PC-9 (cell line): ENCODE measurements at regions not wholly inside any gene's neighbourhood (a gene's known extent, or its start where the extent isn't known, plus 50 kb on each side); places are given as distances from the start of the nearest gene placed in this dataset.

Source experiments
- BruUV-seq: library from RNA; stranded (reverse); fragments of 400-500 nt; replicated peaks from 2 replicates; lab custom pipeline; 2021; lab: Mats Ljungman, UMichigan
- CTCF ChIA-PET: fragments of 300-600 bp; sonication (Branson Sonifier 250); formaldehyde crosslinking; loops from one replicate; lab custom pipeline; 2022; ENCODE audit warnings: antibody characterized with exemption; lab: Charles Lee
- POLR2A ChIA-PET: fragments of 300-600 bp; sonication (Branson Sonifier 250); formaldehyde crosslinking; loops from one replicate; lab custom pipeline; 2022; ENCODE audit warnings: antibody characterized with exemption; ENCODE audit not compliant: unreplicated experiment; lab: Charles Lee
- DNase-seq, 2 experiments: peaks; one replicate each; pipeline versions ENCODE4 v3.0.0 to v3.0.0-alpha.2; 2015 to 2022; ENCODE audit warnings: mixed read lengths in 1 of 2
- H2AFZ ChIP-seq: fragments of 200-600 bp; sonication (generic); 2 replicates; pipeline ENCODE4 v1.8.1; 2017; ENCODE audit warnings: antibody characterized with exemption
- H3F3A ChIP-seq: fragments of 200-600 bp; sonication (generic); 2 replicates; pipeline ENCODE4 v1.8.1; 2017; ENCODE audit warnings: antibody characterized with exemption, mild to moderate bottlenecking, low read depth; ENCODE audit not compliant: insufficient read depth
- H3K27ac ChIP-seq: fragments of 200-600 bp; sonication (generic); 2 replicates; pipeline ENCODE4 v1.6.1; 2016; ENCODE audit warnings: mixed run types
- H3K27me3 ChIP-seq: fragments of 200-600 bp; sonication (generic); 2 replicates; pipeline ENCODE4 v1.6.1; 2016; ENCODE audit warnings: low read depth, mixed run types; ENCODE audit not compliant: insufficient read depth
- H3K36me3 ChIP-seq: fragments of 200-600 bp; sonication (generic); 2 replicates; pipeline ENCODE4 v1.6.1; 2016; ENCODE audit warnings: low read depth, mixed run types
- H3K4me1 ChIP-seq: fragments of 200-600 bp; sonication (generic); replicated peaks from 2 replicates; pipeline ENCODE4 v1.6.1; 2016; ENCODE audit warnings: mixed run types; ENCODE audit not compliant: insufficient read depth
- H3K4me2 ChIP-seq: fragments of 200-600 bp; sonication (generic); 2 replicates; pipeline ENCODE4 v1.6.1; 2017; ENCODE audit warnings: mixed run types
- H3K4me3 ChIP-seq: fragments of 200-600 bp; sonication (generic); 2 replicates; pipeline ENCODE4 v1.6.1; 2016; ENCODE audit warnings: mixed run types
- H3K79me2 ChIP-seq: fragments of 200-600 bp; sonication (generic); 2 replicates; pipeline ENCODE4 v1.6.1; 2017; ENCODE audit warnings: low read depth, mixed run types
- H3K9me2 ChIP-seq: fragments of 200-600 bp; sonication (generic); 2 replicates; pipeline ENCODE4 v1.8.1; 2017; ENCODE audit warnings: mild to moderate bottlenecking; ENCODE audit not compliant: insufficient read depth
- H3K9me3 ChIP-seq: fragments of 200-600 bp; sonication (generic); 2 replicates; pipeline ENCODE4 v1.8.1; 2016; ENCODE audit warnings: low read depth; ENCODE audit not compliant: insufficient read depth
- H4K20me1 ChIP-seq: fragments of 200-600 bp; sonication (generic); 2 replicates; pipeline ENCODE4 v1.8.1; 2017; ENCODE audit not compliant: insufficient read depth
- CTCF ChIP-seq: fragments of 200-600 bp; sonication (generic); conservative IDR thresholded peaks from 2 replicates; pipeline ENCODE4 v1.6.1; 2017; ENCODE audit warnings: mixed run types, antibody characterized with exemption, mild to moderate bottlenecking, moderate library complexity
- EZH2 ChIP-seq: fragments of 200-600 bp; sonication (generic); IDR thresholded peaks from 2 replicates; pipeline ENCODE4 v1.8.0; 2017; ENCODE audit warnings: antibody characterized with exemption, low read depth
- intact Hi-C: fragments of 100-400 bp; cut with micrococcal nuclease; formaldehyde crosslinking; loops from one replicate; pipeline ENCODE4 v1.10.0; 2022; ENCODE audit not compliant: unreplicated experiment

- H3K27me3 ChIP-seq = no peaks in the 10 kb centered on the region
- intact Hi-C loops = no loop called here
- no peaks in the 10 kb centered on the region for H3K9me2 ChIP-seq
- H3K9me3 ChIP-seq = no peaks in the 10 kb centered on the region
- H3K4me3 ChIP-seq = no peak overlapping the region
- H3K27ac ChIP-seq = no peak overlapping the region
- no peak overlapping the region for H3K4me2 ChIP-seq
- H3K4me1 ChIP-seq = no peaks in the 10 kb centered on the region
- no peak overlapping the region for H2AFZ ChIP-seq
- no peaks in the 10 kb centered on the region for H4K20me1 ChIP-seq
- BruUV-seq = no TSS peak
- H3K79me2 ChIP-seq = no peaks in the 10 kb centered on the region
- DNase-seq = no peak
- ChIA-PET CTCF (no interaction called here), POLR2A (no interaction called here)
- no peaks in the 10 kb centered on the region for H3K36me3 ChIP-seq
- H3F3A ChIP-seq = no peaks in the 10 kb centered on the region
- TF ChIP-seq CTCF (no peak), EZH2 (no peak)
These were observed 909.4 kb downstream of the ADGRL2 start for GRCh38 chr1:82710091-82710490.

DNA sequence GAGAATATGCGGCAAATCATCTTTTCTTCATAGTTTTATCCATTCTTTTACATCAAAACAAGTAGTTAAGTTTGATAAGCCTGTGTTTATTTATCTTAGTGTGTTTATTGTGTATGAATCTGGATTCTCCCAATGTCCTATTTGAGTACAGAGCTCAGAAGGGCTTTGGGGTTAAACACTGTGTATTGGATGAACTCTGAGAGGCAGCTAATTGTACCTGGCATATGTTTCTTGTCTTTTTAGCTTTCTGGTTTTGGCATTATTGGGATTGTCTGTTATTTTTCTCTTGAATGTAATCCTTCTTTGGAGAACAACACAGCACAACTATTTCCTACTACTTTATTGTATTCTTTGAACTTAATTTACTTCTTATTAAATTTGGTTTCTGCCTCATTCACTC, 906.9 kb downstream of the ADGRL2 start:
- BruUV-seq = no TSS peak
- H2AFZ ChIP-seq = no peak overlapping the region
- no peaks in the 10 kb centered on the region for H3K27me3 ChIP-seq
- no peaks in the 10 kb centered on the region for H3K4me1 ChIP-seq
- no peak overlapping the region for H3K27ac ChIP-seq
- H3K4me2 ChIP-seq = no peak overlapping the region
- H3K9me2 ChIP-seq = no peaks in the 10 kb centered on the region
- intact Hi-C loops = no loop called here
- ChIA-PET CTCF (no interaction called here), POLR2A (no interaction called here)
- H3F3A ChIP-seq = no peaks in the 10 kb centered on the region
- no peak overlapping the region for H3K4me3 ChIP-seq
- no peak for DNase-seq
- no peaks in the 10 kb centered on the region for H3K36me3 ChIP-seq
- H3K79me2 ChIP-seq = no peaks in the 10 kb centered on the region
- TF ChIP-seq EZH2 = no peak
- TF ChIP-seq CTCF = no peak
- no peaks in the 10 kb centered on the region for H4K20me1 ChIP-seq
- no peaks in the 10 kb centered on the region for H3K9me3 ChIP-seq

DNA sequence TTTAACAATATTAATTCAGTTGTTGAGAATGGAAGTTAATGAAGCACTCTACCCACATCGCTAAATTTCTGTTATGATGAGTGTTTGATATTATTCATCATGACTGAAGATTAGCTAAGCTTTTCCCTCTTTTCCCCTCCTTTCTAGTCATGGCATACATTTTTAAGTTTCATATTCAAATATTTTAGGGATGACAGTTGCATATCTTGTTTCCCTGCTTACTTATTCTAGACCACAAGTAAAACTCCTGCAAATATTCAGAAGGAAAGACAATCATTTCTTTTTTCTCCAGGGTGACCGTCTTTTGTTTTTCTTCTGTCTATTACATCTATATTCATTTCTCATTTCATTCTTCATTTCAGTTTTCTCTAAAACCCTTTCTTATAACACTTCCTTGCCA, 906.0 kb downstream of the ADGRL2 start:
- intact Hi-C loops = no loop called here
- no TSS peak for BruUV-seq
- POLR2A ChIA-PET = no interaction called here
- Histone ChIP-seq H3K4me3 (no peak overlapping the region), H3K36me3 (no peaks in the 10 kb centered on the region), H4K20me1 (no peaks in the 10 kb centered on the region), H3K79me2 (no peaks in the 10 kb centered on the region), H3K4me2 (no peak overlapping the region), H3K4me1 (no peaks in the 10 kb centered on the region), H3K27me3 (no peaks in the 10 kb centered on the region), H3K9me3 (no peaks in the 10 kb centered on the region), H2AFZ (no peak overlapping the region), H3K9me2 (no peaks in the 10 kb centered on the region), H3F3A (no peaks in the 10 kb centered on the region), H3K27ac (no peak overlapping the region)
- CTCF ChIA-PET = no interaction called here
- DNase-seq = no peak
- TF ChIP-seq EZH2 (no peak), CTCF (no peak)
